NCI-H1694 (cell line): ENCODE measurements at regions not wholly inside any gene's neighbourhood (a gene's known extent, or its start where the extent isn't known, plus 50 kb on each side); places are given as distances from the start of the nearest gene placed in this dataset.

Experiments
- DNase-seq: peaks from one replicate; lab custom pipeline; 2025; lab: John Stamatoyannopoulos, UW

- no peak for DNase-seq
Observed at GRCh38 chr4:56757821-56758411, 63.6 kb downstream of the SPINK2 start.

GRCh38 chr4:56757261-56757746 lies 64.2 kb downstream of the SPINK2 start:
- DNase-seq = no peak

- no peak for DNase-seq
Observed at GRCh38 chr4:56755901-56756300, 65.6 kb downstream of the SPINK2 start.

DNA sequence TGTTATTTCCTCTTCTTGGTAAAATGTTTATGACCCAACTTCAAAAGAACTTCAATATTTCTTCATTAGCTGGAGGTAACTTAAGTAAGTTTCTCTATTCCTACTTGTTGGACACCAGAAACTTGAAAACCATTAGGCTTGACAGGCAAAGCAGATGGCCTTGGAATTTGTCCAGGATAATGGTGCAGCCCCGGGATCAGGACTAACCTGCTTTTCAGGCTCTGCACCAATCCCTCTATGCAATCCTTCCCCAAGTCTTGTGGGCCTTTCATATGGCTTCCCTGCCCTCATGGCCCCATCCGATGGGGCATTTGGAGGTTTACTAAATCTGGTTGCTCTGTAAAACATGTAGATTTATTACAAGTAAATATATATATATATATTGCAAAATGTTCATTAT lies 68.5 kb downstream of the SPINK2 start:
- peak; percentile 46 for DNase-seq

- no peak for DNase-seq
Observed at GRCh38 chr4:56750231-56750630, 69.1 kb upstream of the HOPX start.

- DNase-seq = no peak
Observed at GRCh38 chr4:56748271-56748670, 67.2 kb upstream of the HOPX start.

DNA sequence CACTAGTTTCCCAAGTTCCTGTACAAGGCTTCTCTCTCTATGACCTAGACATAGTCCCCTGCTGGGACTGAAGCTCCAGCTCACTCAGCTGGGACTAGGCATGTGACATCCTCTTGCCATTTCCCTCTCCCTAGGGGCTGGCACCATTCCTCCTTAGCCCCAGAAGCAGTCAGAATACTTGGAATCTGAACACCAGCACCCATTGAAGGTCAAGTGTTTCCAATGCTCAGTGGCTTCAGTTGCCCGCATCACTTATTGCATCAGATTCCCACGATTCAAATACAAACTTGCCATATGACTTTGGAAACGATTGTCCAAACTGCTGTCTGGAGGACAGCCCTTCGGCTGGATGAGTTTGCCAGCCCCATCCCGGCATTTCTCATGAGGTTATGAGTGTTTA lies 65.5 kb upstream of the HOPX start:
- no peak for DNase-seq

DNA sequence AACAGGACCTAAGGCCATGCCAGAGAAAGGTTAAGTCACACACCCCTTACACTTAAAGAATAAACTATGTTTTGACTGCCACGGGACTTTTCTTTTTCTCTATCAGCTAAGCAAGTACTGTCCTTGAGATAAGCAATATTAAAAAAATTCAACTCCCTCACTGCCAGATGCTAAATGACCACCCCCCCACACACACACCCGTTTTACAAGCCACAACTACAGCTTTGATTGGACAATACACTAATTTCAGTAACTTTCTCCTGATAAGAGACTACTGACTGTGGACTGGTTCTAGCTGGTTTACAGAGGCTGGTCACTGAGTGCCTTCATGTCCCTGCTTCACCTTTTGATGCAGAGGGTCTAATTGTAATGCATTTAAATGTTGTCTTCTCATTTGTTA lies 63.9 kb upstream of the HOPX start:
- no peak for DNase-seq

DNA sequence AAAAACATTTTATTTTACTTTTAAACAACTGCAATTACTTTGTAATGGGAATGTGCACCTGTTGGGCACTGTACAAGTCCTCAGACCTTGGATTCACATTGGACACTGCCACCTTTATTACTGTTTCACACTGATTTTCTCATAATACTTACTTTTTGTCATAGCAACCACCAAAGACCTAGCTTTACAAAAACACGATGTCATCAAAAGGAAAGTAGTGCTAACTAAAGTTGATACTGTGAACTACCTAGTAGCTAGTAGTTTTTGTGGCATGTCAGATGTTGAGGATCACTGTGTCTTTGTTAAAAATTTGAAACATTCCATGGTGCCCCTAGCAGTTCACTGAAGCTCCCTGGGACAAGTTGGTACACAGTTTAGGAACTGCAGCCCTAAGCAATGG lies 62.9 kb upstream of the HOPX start:
- DNase-seq = no peak

DNA sequence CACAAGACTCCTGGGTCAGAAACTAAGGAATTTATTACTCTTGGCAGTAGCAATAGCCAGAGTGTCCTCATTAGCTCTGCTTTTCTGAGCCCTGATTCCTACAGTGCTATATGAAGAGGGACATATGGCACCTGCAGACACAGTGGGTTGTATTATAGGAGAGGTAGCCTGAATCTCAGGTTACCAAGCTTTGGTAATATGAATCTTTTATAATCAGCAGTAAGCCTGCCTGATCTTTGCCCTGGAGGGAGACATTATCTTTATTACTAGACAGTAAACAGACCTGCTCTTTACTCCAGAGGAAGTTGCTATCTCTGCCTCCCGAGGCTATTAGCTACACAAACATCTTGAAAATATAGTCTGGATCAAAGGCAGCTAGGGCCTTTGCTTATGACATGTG lies 62.5 kb upstream of the HOPX start:
- DNase-seq = no peak

DNA sequence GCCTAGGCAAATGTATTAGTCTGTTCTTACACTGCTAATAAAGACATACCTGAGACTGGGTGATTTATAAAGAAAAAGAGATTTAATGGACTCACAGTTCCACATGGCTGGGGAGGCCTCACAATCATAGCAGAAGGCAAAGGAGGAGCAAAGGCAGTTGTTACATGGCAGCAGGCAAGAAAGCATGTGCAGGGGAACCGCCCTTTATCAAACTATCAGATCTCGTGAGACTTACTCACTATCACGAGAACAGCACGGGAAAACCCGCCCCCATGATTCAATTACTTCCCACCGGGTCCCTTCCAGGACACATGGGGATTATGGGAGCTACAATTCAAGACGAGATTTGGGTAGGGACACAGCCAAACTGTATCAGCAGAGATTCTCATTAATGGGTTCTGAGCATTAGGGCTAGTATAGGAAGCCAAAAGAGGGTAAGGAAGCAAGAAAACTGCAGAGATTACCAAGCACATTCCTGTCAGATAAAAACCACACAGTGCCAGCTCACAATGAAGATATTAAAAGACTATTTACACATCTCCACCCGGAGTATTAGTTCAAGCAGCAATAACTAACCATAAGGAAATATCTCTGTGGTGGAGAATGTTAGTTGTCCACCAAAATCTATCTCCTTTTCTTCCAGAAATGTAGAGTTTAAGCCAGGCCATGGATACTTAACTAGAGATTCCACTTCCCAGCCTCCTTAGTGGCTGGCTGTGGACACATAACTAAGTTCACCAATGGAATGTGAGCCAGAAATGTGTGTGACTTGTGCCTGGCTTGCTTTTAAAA lies 61.2 kb upstream of the HOPX start:
- DNase-seq = no peak

- no peak for DNase-seq
Observed at GRCh38 chr4:56741595-56741994, 60.5 kb upstream of the HOPX start.

DNA sequence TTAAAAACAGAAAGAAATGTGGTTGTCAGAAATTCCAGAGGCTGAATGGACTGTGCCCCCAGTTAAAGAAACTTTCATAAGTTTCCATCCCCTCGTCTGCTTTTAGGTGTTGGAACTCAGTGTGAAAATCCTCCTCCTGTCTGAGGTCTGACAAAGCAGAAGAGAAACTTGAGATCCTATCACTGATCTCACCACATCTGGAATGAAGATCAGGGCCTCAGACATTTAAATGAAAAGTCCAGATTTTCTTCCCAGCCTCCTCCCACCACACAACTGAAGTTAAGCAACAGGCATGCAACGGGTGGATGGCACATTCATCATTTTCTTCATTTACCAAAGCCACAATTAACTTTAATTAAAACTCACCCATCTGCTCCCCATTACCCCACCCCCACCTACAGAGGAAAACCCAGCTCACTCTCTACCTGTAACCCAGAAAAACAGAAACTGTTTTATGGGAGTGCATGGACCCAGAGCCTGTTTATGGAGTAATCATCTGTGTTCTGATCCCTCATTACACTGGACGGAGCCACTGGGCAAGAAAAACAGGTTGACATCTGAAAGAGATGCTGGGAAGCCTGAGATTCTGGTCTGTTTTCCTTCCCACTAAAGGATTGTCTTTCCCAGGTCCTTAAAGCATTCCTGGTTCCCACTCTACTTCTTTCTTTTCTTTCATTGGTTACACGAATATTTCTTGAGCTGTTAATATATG lies 58.1 kb upstream of the HOPX start:
- DNase-seq = no peak

- no peak for DNase-seq
Observed at GRCh38 chr4:56737666-56738065, 56.6 kb upstream of the HOPX start.

GRCh38 chr4:56733352-56733751 lies 52.3 kb upstream of the HOPX start:
- no peak for DNase-seq

DNA sequence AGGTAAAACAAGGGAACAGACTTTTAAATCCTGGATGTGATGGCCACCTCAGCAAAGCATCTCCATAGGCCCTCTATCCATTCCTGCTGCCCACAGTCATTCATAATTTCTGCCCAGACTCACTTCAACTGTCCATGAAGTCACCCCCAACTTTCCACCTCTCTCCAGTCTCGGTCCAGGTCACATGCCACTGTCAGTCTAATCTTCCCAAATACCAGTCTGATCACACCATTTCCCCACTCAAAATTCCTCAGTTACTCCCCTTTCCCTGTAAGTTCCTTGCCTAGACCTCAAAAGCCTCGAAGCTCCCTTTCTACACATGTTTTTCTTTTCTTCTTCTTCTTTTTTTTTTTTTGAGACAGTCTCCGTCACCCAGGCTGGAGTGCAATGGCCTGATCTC lies 51.2 kb upstream of the HOPX start:
- no peak for DNase-seq

GRCh38 chr4:56731857-56732256 lies 50.8 kb upstream of the HOPX start:
- no peak for DNase-seq
